Choroid plexus epithelial cell (primary cell): ENCODE measurements at regions not wholly inside any gene's neighbourhood (a gene's known extent, or its start where the extent isn't known, plus 50 kb on each side); places are given as distances from the start of the nearest gene placed in this dataset.

Experiments
- DNase-seq: peaks from one replicate; pipeline ENCODE4 v3.0.0-alpha.2; 2010; ENCODE audit warnings: low read depth
- H3K4me3 ChIP-seq: 2 replicates; pipeline ENCODE4 v1.5.1; 2011; ENCODE audit warnings: low read depth, mild to moderate bottlenecking, control low read depth, low read length, moderate library complexity
- CTCF ChIP-seq: conservative IDR thresholded peaks from 2 replicates; pipeline ENCODE4 v1.5.1; 2011; ENCODE audit warnings: low read depth, mild to moderate bottlenecking, control low read depth, inconsistent platforms, low read length, moderate library complexity

- DNase-seq: no peak
- peak; percentile 34 for TF ChIP-seq CTCF
- H3K4me3 ChIP-seq: no peak overlapping the region
These were observed 122.1 kb upstream of the TPRG1 start for GRCh38 chr3:189049458-189050236.

- DNase-seq: no peak
- TF ChIP-seq CTCF: no peak
- H3K4me3 ChIP-seq: no peak overlapping the region
These were observed 118.4 kb upstream of the TPRG1 start for GRCh38 chr3:189053322-189053721.

GRCh38 chr3:189056646-189057335, 115.0 kb upstream of the TPRG1 start:
- TF ChIP-seq CTCF: no peak
- DNase-seq: no peak
- H3K4me3 ChIP-seq: no peak overlapping the region

- TF ChIP-seq CTCF: no peak
- H3K4me3 ChIP-seq: no peak overlapping the region
- DNase-seq: no peak
These were observed 114.4 kb upstream of the TPRG1 start for GRCh38 chr3:189057369-189057768.

GRCh38 chr3:189058071-189058470, 113.7 kb upstream of the TPRG1 start:
- no peak for DNase-seq
- H3K4me3 ChIP-seq: no peak overlapping the region
- TF ChIP-seq CTCF: no peak

GRCh38 chr3:189070965-189071364, 100.8 kb upstream of the TPRG1 start:
- DNase-seq: no peak
- no peak overlapping the region for H3K4me3 ChIP-seq
- TF ChIP-seq CTCF: no peak
